ENCODE measurements at regions not wholly inside any gene's neighbourhood (a gene's known extent, or its start where the extent isn't known, plus 50 kb on each side); places are given as distances from the start of the nearest gene placed in this dataset.
"Not testable (repeated sequence)": the region's sequence is repeated elsewhere in the genome, so short reads cannot be mapped to it uniquely, and the experiment has no call there.

DNA sequence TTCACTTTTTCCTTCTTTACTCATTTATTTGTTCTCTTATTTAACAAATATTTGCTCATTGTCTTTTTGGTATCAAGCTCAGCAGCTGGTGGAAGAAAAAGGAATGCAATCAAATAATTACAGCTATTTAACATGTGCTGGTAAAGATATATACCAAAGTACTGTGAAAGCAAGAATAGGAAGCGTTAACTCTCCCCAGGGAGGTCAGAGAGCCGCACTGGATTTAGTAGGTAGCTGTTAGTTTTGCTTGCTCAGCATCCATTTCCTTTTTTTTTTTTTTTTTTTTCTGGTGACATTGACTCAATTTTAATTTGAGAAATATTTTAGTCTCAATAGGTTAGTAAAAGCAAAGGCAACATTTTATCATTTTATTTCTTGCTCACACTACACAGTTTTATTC lies 308.5 kb upstream of the MDFIC2 start:
- DNase-seq, result no peak

DNA sequence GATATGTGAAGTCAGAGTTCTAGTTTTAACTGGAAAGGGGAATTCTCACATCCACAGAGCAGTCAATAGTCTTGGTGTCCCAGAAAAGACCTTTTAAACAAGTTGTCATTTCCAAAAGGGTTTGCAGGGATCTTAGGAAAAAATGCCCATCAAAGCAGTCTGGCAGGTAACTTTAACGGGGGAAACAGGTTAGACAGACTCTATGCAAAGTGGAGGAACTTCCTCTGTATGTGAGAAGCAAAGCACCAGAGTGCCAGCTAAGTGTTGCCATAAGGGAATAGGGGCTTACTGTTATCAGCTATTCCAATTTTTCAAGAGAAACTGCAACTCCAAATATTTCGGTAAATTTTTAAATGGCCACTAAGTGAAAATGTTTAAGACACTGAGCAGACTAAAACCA lies 307.9 kb upstream of the MDFIC2 start:
- no peak for DNase-seq

DNA sequence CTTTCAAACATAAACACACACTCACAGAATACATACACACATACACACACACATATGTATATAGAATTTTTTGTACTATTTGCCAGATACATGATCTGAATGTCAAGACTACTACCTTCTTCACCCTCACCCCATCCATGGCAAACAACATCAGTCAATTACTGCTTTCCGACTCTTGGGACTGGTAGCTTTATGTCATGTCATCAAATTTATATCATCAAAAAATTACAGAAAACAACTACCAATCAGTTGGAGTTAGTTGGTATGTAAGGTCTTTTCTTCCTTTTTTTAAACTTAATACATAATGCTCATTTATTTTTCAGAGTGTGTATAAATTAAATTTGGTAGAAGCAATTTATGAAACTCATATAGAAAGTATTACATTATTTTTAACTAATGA lies 305.7 kb upstream of the MDFIC2 start:
- no peak for DNase-seq

DNA sequence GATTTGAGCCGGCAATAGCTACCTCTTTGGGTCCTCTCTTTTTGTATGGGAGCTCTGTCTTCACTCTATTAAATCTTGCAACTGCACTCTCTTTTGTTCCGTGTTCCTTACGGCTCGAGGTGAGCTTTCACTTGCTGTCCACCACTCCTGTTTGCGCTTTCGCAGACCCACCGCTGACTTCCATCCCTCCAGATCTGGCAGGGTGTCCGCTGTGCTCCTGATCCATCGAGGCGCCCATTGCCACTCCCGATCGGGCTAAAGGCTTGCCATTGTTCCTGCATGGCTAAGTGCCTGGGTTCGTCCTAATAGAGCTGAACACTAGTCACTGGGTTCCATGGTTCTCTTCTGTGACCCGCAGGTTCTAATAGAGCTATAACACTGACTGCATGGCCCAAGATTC lies 304.9 kb upstream of the MDFIC2 start:
- not testable (repeated sequence) for DNase-seq

DNA sequence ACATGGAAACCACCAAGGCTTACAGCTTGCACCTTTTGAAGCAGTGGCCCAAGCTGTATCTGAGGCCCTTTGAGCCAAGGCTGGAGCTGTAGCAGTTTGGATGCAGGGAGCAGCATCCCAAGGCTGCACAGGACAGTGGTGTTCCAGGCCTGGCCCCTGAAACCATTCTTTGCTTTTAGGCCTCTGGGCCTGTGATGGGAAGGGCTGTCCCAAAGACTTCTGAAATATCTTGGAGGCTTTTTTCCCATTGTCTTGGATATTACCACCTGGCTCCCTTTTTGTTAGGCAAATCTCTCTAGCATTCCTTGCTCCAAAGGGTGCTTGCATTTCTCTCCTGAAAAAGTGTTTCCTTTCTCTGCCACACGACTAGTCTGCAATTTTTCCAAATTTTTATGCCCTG lies 302.8 kb upstream of the MDFIC2 start:
- DNase-seq, result no peak

DNA sequence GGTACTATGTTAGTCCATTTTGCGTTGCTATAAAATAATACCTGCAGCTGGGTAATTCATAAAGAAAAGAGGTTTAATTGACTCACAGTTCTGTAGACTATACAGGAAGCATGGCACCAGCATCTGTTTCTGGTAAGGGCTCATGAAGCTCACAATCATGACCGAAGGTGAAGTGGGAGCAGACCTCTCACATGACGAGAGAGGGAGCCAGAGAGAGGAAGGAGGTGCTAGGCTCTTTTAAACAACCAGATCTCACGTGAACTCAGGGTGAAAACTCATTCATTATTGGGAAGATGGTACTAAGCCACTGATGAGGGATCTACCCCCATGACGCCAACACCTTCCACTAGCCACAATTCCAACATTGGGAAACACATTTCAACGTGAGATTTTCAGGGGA lies 301.7 kb upstream of the MDFIC2 start:
- no peak for DNase-seq

DNA sequence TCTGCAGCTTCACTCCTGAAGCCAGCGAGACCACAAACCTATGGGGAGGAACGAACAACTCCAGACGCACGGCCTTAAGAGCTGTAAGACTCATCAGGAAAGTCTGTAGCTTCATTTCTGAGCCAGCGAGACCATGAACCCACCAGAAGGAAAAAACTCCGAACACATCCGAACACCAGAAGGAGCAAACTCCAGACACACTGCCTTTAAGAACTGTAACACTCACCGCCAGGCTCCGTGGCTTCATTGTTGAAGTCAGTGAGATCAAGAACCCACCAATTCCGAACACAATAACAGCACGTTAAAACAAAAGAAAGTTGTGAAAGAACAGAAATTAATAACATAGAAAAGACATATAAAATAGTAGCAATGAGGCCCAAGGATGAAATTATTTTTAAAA lies 300.5 kb upstream of the MDFIC2 start:
- DNase-seq, result no peak

DNA sequence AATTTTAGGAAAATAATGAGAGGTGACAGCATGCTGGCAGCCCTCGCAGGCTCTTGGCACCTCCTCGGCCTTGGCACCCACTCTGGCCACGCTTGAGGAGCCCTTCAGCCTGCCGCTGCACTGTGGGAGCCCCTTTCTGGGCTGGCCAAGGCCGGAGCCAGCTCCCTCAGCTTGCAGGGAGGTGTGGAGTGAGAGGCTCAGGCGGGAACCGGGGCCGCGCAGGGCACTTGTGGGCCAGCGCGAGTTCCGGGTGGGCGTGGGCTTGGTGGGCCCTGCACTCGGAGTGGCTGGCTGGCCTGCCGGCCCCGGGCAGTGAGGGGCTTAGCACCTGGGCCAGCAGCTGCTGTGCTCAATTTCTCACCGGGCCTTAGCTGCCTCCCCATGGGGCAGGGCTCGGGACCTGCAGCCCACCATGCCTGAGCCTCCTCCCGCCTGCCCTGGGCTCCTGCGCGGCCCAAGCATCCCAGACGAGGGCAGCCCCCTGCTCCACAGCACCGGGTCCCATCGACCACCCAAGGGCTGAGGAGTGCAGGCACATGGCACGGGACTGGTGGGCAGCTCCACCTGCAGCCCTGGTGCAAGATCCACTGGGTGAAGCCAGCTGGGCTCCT lies 299.3 kb upstream of the MDFIC2 start:
- DNase-seq, result not testable (repeated sequence)

DNA sequence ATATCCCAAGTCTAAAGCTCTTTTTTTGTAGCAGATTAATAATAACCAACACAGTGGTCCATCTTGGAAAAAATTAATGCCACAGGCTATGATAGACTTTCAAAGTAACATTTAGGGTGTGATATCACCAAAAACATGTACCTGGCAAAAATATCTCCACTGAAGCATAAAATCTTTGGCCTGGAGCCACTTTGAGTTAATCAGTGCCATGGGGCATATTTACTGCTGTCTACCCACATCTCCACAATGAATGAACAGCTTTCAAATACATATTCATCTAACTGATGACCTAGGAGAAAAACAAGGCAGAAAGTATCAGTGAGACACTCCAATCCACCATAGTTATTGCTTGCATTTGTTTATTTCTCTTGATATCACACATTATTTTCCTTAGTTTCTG lies 296.0 kb upstream of the MDFIC2 start:
- DNase-seq, result no peak

DNA sequence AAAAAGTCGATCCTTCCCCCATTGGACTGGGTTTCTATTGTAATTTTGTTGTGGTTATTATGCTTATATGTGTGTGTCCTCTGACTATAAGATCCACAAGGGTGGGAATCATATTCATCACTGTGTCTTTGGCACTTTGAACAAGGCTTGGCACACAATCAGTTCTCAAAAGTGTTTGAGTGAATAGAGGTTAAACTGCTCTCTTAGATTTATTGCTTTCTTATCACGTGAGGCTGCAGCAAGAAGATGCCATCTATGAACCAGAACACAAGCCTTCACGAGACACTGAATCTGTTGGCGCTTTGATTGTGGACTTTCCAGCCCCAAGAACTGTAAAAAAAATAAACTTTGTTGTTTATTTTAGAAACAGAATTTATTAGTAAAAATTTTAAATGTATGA lies 295.0 kb upstream of the MDFIC2 start:
- no peak for DNase-seq

DNA sequence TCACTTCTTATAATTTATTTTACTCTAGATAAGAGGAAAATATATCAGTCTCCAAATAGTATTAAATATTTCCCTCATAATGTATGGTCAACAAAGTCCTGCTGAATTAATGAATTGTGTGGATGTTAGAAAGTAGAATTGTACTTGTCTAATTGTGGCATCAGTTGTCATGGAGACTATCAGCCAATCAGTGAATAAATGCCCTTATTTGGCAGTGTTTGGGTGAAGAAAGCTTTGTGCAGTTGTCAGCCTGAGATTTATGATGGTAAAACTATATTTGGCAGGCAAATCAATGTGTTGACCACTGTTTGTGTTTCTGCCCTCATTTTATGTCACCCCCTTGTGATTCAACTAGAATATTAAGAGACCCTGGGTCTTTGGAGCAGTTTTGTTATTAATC lies 293.6 kb upstream of the MDFIC2 start:
- DNase-seq, result no peak

DNA sequence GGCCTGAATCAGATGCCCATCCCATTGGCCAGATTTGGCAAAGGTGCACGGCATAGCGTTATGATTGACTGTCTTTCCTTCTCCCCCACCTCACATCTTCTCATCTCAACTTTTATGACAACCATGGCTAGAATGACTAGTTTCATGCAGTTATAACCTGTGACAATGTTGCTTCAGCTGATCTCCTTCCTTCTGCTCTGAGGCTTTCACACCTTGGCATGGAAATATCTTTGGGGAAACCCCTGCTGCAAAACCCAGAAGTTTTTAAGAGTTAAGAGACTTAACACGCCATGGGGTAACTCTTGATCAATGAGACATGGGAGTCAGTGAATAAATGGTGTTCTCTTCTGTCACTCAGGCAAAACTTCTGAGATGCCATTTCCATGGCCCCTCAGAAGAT lies 290.7 kb upstream of the MDFIC2 start:
- no peak for DNase-seq

DNA sequence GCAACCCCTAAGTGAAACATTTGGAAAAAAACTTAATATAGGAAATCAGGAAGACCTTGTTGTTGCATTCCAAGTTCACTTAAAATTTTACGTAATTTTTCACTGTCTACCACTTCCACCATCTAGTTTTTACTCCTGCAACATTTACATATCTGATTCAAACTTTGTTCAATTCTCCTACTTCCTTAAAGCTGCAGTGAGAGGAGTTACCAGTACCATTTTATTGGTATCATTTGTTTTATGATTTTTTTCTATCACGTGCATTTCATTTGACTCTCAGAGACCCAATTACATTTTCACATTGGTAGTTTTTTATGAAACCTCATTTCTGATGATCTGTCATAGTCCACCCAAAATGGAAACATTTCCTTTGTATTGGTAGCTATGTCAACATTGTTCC lies 284.9 kb upstream of the MDFIC2 start:
- DNase-seq, result no peak

DNA sequence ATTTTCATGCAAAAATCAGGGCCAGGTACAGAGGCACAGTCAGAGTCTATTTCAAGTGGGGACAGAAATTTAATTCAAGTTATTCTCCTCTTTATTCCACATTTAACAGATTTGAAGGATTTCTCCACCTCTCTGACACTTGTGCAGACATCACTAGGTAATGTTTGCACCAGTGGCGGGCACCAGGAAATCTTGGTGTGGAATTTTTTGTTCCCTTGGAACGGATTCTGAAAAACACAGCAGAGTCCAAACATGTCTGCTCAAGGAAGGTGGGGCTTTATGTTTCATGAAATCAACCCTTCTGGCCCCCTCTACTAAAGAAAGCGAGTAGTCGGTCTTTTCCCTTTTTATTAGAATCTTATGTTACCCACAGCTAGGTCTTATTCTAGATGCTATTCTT lies 271.2 kb upstream of the MDFIC2 start:
- DNase-seq, result no peak

DNA sequence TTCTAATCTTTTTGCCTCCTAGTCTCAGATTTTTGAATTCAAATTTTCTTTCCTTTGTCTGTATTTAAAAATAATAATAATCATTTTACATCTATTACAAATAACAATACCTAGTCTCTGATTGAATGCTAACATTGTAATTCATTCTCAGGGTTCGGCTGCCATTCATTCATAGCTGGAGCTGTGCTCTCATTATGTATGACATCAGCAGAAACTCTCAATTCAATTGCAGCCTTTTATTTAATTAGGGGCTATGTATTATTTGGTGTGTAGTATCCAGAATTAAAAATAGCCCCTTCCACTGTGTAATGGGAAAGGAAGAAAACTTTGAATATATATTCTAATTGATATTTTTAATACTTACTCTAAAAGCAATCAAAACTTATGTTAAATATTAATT lies 270.4 kb upstream of the MDFIC2 start:
- DNase-seq, result no peak

DNA sequence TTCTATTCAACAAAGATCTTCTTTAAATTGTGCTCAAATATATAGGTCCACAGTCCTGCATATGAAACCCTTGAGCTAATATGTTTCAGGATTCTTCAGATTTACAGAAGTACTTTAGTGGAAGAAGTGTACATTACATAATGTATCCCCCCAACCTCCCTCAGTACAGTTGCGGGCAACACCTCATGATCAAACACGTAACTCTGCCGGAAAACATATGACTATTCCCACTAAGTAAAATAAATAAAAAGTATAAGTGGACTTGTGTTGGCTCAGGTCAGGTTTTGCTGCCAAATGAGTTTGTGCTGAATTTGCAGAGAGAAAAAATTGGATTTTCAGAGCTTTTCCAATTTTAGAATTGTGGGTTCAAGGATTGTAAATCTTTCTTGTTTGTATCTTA lies 267.6 kb upstream of the MDFIC2 start:
- no peak for DNase-seq

DNA sequence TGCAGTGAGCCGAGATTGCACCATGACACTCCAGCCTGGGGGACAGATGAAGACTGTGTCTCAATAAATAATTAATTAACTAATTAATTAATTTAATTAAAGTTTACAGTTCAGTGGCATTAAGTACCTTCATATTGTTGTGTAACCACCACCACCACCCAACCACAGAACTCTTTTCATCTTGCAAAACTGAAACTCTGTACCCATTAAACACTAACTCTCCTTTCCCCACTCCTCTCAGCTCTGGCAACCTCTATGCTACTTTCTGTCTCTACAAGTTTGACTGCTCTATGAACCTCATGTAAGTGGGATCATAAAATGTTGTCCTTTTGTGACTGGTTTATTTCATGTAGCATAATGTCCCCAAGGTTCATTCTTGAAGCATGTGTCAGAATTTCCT lies 259.3 kb upstream of the MDFIC2 start:
- DNase-seq, result no peak

DNA sequence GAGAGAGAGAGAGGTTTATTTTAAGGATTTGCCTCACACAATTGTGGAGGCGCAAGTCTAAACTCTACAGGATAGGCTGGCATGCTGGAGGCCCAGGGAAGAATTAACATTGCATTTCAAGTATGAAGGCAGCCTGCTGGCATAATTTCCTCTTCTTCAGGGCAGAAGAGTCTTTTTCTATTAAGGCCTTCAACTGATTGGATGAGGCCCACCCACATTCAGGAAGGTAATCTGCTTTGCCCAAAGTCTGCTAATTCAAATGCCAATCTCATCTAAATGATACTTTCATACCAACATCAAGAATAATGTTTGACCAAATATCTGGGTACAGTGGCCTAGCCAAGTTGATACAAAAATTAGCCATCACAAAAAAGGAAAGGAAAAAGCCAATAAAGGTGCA lies 258.1 kb upstream of the MDFIC2 start:
- DNase-seq, result no peak

DNA sequence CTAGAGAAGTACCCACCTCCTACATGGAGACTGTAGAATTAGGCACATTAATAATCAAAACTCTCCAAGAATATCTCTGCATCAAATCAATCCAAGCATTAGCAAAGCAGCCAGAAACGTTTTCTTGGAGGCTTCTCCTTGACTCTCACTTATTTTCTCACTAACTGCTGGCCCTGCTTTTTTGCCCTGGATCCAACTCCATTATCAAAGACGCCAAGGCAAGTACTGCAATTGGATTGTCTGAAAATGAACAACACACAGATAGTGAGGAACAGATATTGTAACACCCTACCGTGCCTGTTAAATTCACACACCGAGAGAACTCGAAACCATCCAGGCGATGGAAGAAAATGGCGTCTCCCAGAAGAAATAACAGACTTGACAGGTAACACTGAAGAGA lies 256.2 kb upstream of the MDFIC2 start:
- DNase-seq, result no peak

DNA sequence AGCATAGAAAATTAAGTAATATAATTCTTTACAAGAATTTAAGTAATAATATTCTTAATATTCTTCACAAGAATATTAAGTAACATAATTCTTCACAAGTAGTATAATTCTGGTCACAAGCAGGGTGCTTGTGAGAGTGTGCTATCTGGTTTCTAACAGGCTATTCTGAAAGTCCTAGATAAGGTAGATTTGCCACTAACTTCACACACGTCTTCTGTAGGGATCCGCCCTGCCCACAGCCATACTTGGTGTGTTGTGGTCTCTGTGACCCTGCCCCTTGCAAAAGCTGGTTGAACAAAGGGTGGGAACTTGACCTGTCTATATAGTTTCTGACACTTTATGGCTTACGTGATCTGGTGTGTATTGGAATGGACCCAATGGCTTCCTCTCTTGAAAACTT lies 253.4 kb upstream of the MDFIC2 start:
- DNase-seq, result no peak

DNA sequence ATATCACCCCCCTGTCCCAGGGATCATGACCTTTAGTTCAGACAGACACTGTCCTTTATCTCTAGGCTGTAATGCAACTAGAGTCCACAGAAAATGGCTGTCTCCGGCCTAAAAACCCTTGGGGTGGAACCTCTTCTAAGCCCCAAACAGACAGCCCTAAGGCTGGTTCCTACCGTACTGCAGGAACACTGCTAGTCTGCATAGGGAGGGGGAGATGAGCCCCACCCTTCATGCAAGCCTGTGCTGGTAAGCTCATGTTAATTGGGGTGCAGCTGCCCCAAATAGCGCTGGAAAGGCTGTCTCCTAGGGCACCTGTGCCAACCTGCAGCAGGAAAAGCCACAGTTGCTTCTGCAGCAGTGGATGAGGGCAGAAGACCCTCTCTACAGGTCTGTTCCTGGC lies 252.1 kb upstream of the MDFIC2 start:
- no peak for DNase-seq

DNA sequence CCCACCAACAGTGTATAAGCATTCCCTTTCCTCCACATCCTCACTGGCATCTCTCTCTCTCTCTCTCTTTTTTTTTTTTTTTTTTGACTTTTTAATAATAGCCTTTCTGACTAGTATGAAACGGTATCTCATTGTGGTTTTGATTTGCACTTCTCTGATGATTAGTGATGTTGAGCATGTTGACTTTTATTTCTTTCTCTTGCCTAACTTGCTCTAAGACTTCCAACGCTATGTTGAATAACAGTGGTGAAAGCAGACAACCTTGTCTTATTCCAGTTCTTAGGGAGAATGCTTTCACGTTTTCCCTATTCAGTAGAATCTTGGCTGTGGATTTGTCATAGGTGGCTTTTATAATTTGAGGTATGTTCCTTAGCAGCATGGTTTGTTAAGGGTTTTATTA lies 249.4 kb upstream of the MDFIC2 start:
- no peak for DNase-seq

DNA sequence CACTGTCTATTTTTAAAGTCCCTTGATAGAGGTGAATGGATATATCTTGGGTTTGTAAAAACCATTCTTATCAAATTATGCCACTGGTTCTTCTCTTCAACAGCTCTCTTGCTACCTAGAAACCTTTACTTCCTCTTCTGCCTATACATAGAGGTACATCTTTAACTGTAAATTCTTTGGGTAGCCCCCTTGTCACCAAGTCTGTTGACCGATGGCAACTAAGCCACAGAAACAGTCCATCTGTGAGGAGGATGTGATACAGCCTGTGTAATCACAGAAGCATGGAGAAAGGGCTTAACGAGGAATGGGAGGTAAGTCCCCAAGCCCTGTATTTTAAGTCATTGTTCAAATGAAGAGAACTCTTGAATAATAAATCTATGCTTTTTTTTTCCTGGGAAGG lies 246.5 kb upstream of the MDFIC2 start:
- DNase-seq, result no peak

DNA sequence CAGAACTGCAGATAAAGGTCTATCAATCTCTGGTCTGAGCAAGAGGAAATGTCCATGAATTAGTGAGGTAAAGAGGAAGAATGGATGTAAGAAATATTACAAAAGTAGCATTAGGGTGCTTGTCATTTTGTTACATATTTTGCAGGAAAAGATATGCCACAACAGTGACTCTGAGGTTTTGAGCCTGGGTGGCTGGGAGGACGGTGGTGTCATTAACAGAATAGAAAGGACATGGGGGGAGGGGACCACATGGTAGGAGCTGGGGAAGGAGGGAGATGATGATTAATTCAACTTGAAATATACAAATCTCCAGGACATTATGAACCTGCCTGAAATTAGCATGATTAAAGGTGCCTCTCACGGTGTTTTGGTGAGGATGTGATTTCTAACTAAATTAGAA lies 245.5 kb upstream of the MDFIC2 start:
- no peak for DNase-seq

DNA sequence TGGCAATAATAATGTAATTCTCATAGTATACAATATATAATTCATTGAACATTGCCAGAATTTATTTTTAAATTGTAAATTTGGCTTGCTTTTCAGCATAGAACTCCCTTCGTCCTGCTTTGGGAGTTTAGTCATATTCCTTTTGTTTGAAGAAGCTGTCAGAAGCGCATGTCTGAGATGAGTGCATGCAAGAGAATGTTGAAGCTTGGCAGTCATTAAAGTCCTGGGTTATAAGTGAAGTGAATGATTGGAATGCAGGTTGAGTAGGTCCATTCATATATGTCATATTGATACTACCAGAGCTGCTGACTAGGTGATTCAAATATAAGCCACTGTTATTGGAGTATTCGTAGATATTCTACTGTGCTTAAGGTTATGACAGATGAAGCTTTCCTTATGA lies 243.6 kb upstream of the MDFIC2 start:
- no peak for DNase-seq

DNA sequence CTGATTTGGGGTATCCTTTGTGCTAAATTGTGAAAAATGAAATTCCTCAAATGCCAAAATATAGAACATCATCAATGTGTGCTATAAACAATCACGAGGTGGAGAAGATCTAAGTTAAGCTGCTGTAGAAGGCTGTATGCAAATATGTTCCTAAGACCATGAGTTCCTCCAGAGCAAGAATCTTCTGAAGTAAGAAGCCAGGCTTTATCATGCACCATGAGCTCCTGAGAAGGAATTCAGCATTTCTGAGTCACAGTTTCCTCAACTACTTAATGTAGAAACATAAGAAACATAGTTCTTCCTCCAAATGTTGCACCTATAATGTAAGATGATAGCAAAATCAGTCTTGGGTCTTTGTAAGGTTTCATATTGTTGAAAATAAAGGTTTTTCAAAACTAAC lies 241.7 kb upstream of the MDFIC2 start:
- no peak for DNase-seq

Data from NCI-H345 (cell line).